Calu3 (cell line): ENCODE measurements at regions not wholly inside any gene's neighbourhood (a gene's known extent, or its start where the extent isn't known, plus 50 kb on each side); places are given as distances from the start of the nearest gene placed in this dataset.

Source experiments
- BruUV-seq: library from RNA; stranded (reverse); fragments of 400-500 nt; replicated peaks from 2 replicates; lab custom pipeline; 2021; lab: Mats Ljungman, UMichigan
- CTCF ChIA-PET: fragments of 300-600 bp; sonication (Branson Sonifier 250); formaldehyde crosslinking; loops from one replicate; lab custom pipeline; 2022; ENCODE audit warnings: antibody characterized with exemption; lab: Charles Lee
- DNase-seq: peaks from one replicate; pipeline ENCODE4 v3.0.0; 2022
- H3K27ac Mint-ChIP-seq: one replicate; pipeline ENCODE4 v1.8.0; 2022; ENCODE audit warnings: mixed read lengths; ENCODE audit not compliant: unreplicated experiment
- H3K27me3 Mint-ChIP-seq: one replicate; pipeline ENCODE4 v1.8.0; 2022; ENCODE audit warnings: mixed read lengths; ENCODE audit not compliant: unreplicated experiment
- H3K36me3 Mint-ChIP-seq: one replicate; pipeline ENCODE4 v1.8.0; 2022; ENCODE audit warnings: mild to moderate bottlenecking, moderate library complexity, mixed read lengths; ENCODE audit not compliant: insufficient read depth, unreplicated experiment
- H3K4me1 Mint-ChIP-seq: one replicate; pipeline ENCODE4 v1.8.0; 2022; ENCODE audit warnings: mild to moderate bottlenecking, low read depth, mixed read lengths; ENCODE audit not compliant: unreplicated experiment
- H3K4me3 Mint-ChIP-seq: one replicate; pipeline ENCODE4 v1.8.0; 2022; ENCODE audit warnings: mild to moderate bottlenecking, low read depth, moderate library complexity, mixed read lengths; ENCODE audit not compliant: unreplicated experiment
- H3K9me3 Mint-ChIP-seq: one replicate; pipeline ENCODE4 v1.8.0; 2022; ENCODE audit warnings: low read depth, mixed read lengths; ENCODE audit not compliant: unreplicated experiment
- CTCF ChIP-seq: fragments of 200-600 bp; IDR thresholded peaks from one replicate; pipeline ENCODE4 v1.8.0; 2022; ENCODE audit warnings: antibody characterized with exemption; ENCODE audit not compliant: unreplicated experiment
- intact Hi-C: fragments of 100-400 bp; cut with micrococcal nuclease; formaldehyde crosslinking; loops from one replicate; pipeline ENCODE4 v1.10.0; 2022; ENCODE audit not compliant: unreplicated experiment

DNA sequence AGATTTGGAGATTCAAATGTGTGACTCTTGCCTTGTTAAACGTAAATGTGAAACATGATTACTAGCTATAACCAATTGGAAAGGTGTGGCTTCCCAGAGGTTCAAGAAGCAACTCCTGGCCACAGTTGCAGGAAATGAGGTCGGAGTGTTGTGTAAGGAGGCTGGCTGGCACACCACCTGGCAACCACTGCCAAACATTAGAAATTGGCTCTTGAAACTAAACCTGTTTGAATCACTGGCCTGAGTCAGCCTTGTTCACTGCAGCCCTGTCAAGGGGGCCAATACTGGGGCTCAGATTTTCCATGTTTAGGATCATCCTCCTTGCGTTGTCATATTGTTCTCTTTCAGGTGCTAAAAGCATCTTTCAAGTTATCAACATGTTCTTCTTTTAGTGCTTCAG, 206.3 kb downstream of the ARL6IP6 start:
- no TSS peak for BruUV-seq
- Mint-ChIP-seq H3K27me3 (peaks cover 32% of the 10 kb centered on the region), H3K36me3 (no peaks in the 10 kb centered on the region), H3K27ac (no peak overlapping the region), H3K9me3 (no peaks in the 10 kb centered on the region), H3K4me3 (no peak overlapping the region), H3K4me1 (no peaks in the 10 kb centered on the region)
- TF ChIP-seq CTCF = no peak
- intact Hi-C loops = loop anchor here (5.0 kb wide), 2 partner anchors 553 to 1453 kb away; partner anchors contain the start of gene RPRM
- DNase-seq = peak; percentile 26
- CTCF ChIA-PET = no interaction called here

- Mint-ChIP-seq H3K9me3 (no peaks in the 10 kb centered on the region), H3K27ac (no peak overlapping the region)
Measured at GRCh38 chr2:152924219-152924618, 205.8 kb downstream of the ARL6IP6 start.

DNA sequence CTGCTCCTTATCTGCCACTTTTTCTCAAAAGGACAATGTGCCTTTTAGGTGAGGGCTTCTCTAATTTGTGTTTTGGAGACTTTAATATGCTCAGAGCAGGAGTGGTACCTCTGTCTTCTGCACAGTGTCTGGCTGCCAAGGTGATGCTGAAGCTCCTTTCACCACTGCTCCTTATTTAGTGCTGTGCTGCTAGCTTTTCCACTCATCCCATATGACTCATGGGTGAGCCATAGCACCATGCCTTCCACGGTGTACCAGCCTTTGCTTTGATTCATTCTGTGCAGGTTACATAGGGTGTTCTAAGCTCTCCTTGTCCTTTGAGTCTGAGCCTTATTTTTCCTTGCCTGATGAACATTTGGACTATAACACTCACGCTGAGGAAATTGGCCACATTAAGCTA, 202.4 kb downstream of the ARL6IP6 start:
- Mint-ChIP-seq H3K36me3 (no peaks in the 10 kb centered on the region), H3K27me3 (peaks cover 32% of the 10 kb centered on the region), H3K27ac (no peak overlapping the region), H3K4me1 (no peaks in the 10 kb centered on the region), H3K4me3 (no peak overlapping the region), H3K9me3 (peaks cover 2% of the 10 kb centered on the region)
- no peak for TF ChIP-seq CTCF
- intact Hi-C loops = no loop called here
- CTCF ChIA-PET = no interaction called here
- no peak for DNase-seq
- BruUV-seq = no TSS peak

More at GRCh38 chr2:152924219-152924618, 205.8 kb downstream of the ARL6IP6 start:
- DNase-seq = no peak
- no peak for TF ChIP-seq CTCF
- intact Hi-C loops = no loop called here
- H3K36me3 Mint-ChIP-seq = no peaks in the 10 kb centered on the region
- CTCF ChIA-PET = no interaction called here
- H3K27me3 Mint-ChIP-seq = peaks cover 32% of the 10 kb centered on the region
- no peak overlapping the region for H3K4me3 Mint-ChIP-seq
- no TSS peak for BruUV-seq
- H3K4me1 Mint-ChIP-seq = no peaks in the 10 kb centered on the region

DNA sequence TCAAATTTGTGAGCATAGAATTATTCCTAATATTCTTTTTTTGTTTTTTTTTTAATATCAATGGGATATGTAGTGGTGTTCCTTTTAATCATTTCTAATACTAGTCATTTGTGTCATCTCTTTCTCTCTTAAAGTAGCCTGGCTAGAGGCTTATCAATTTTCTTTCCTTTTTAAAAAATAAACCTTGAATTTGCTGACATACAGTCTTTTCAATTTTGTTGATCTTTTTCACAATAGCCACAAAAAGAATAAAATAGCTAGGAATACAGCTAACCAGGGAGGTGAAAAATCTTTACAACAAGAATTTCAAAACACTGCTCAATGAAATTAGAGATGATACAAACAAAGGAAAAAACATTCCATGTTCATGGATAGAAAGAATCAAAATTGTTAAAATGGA, 192.6 kb downstream of the ARL6IP6 start:
- Mint-ChIP-seq H3K36me3 (no peaks in the 10 kb centered on the region), H3K27ac (no peak overlapping the region), H3K9me3 (no peaks in the 10 kb centered on the region), H3K4me1 (no peaks in the 10 kb centered on the region), H3K4me3 (no peak overlapping the region), H3K27me3 (no peaks in the 10 kb centered on the region)
- BruUV-seq = no TSS peak
- CTCF ChIA-PET = no interaction called here
- intact Hi-C loops = no loop called here
- TF ChIP-seq CTCF = no peak
- no peak for DNase-seq

GRCh38 chr2:152907046-152907445, 188.6 kb downstream of the ARL6IP6 start:
- Mint-ChIP-seq H3K9me3 (no peaks in the 10 kb centered on the region), H3K4me3 (no peak overlapping the region), H3K27ac (no peak overlapping the region), H3K4me1 (no peaks in the 10 kb centered on the region), H3K27me3 (no peaks in the 10 kb centered on the region), H3K36me3 (no peaks in the 10 kb centered on the region)
- TF ChIP-seq CTCF = no peak
- no TSS peak for BruUV-seq
- DNase-seq = no peak
- intact Hi-C loops = no loop called here
- CTCF ChIA-PET = no interaction called here
